Neural cell (in vitro differentiated cells): ENCODE measurements at regions not wholly inside any gene's neighbourhood (a gene's known extent, or its start where the extent isn't known, plus 50 kb on each side); places are given as distances from the start of the nearest gene placed in this dataset.

Experiments used
- CTCF ChIP-seq: fragments of 450-650 bp; IDR thresholded peaks from 2 replicates; pipeline ENCODE4 v1.5.1; 2014; ENCODE audit warnings: antibody characterized with exemption, mild to moderate bottlenecking, moderate library complexity; ENCODE audit not compliant: poor library complexity, severe bottlenecking
- POLR2AphosphoS5 ChIP-seq: IDR thresholded peaks from 2 replicates; pipeline ENCODE4 v1.6.1; 2012
- SMC3 ChIP-seq: fragments of 450-650 bp; conservative IDR thresholded peaks from 2 replicates; pipeline ENCODE4 v1.6.1; 2014; ENCODE audit warnings: antibody characterized with exemption, mild to moderate bottlenecking, moderate library complexity; ENCODE audit not compliant: poor library complexity

- TF ChIP-seq CTCF (no peak), SMC3 (no peak), POLR2AphosphoS5 (no peak)
Measured at GRCh38 chr4:176874721-176875445, 82.2 kb upstream of the VEGFC start.
